ENCODE measurements at regions not wholly inside any gene's neighbourhood (a gene's known extent, or its start where the extent isn't known, plus 50 kb on each side); places are given as distances from the start of the nearest gene placed in this dataset.
A peak's percentile ranks its signal among the peaks of the same experiment; 100 is the strongest.
"Not testable (repeated sequence)": the region's sequence is repeated elsewhere in the genome, so short reads cannot be mapped to it uniquely, and the experiment has no call there.

GRCh38 chr17:83204230-83204725 lies 124.9 kb downstream of the METRNL start:
- TF ChIP-seq CTCF (IDR thresholded peaks at IDR 0.05; ENCODE audit: low read depth, low read length, missing control alignments) = no peak
- no peak for DNase-seq (ENCODE audit: low read depth)
- H3K4me3 ChIP-seq (ENCODE audit: low read depth, low read length) = no peak overlapping the region

- H3K4me3 ChIP-seq (ENCODE audit: low read depth, low read length); DNase-seq (ENCODE audit: low read depth): not testable (repeated sequence)
Measured at GRCh38 chr17:83204736-83205386, 125.5 kb downstream of the METRNL start.

- not testable (repeated sequence) for DNase-seq (ENCODE audit: low read depth); H3K4me3 ChIP-seq (ENCODE audit: low read depth, low read length)
- TF ChIP-seq CTCF (IDR thresholded peaks at IDR 0.05; ENCODE audit: low read depth, low read length, missing control alignments) = peak; percentile 49
Measured at GRCh38 chr17:83205387-83206035, 126.1 kb downstream of the METRNL start.

- DNase-seq (ENCODE audit: low read depth); H3K4me3 ChIP-seq (ENCODE audit: low read depth, low read length): not testable (repeated sequence)
Measured at GRCh38 chr17:83206036-83206394, 126.6 kb downstream of the METRNL start.

GRCh38 chr17:83206819-83207588 lies 127.6 kb downstream of the METRNL start:
- H3K4me3 ChIP-seq (ENCODE audit: low read depth, low read length); DNase-seq (ENCODE audit: low read depth): not testable (repeated sequence)

GRCh38 chr17:83247001-83247400 lies 167.6 kb downstream of the METRNL start:
- not testable (repeated sequence) for DNase-seq (ENCODE audit: low read depth)

More at GRCh38 chr17:83247001-83247400, 167.6 kb downstream of the METRNL start:
- not testable (repeated sequence) for H3K4me3 ChIP-seq (ENCODE audit: low read depth, low read length)
